ENCODE measurements at regions not wholly inside any gene's neighbourhood (a gene's known extent, or its start where the extent isn't known, plus 50 kb on each side); places are given as distances from the start of the nearest gene placed in this dataset.

DNA sequence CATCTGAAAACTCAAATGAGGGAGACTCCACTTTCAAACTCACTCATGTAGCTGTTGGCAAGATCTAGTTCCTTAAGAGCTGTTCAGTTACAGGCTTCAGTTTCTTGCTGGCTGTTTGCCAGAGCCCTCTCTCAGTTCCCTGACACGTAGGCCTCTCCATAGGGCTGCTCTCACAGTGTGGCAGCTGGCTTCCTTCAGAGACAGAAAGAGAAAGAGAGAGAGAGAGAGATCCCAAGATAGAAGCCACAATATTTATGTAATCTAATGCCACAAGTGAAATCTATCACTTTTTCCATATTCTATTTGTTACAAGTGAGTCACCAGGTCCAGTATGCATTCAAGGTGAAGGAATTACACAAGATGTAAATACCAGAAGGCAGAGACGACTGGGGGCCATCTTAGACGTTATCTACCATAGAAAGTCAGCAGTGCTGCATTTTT lies 168.8 kb downstream of the RCN1 start:
- ChIA-PET POLR2A (no interaction called here), CTCF (no interaction called here)
- Histone ChIP-seq H3K36me3 (ENCODE audit: control insufficient read depth in 4 of 4, insufficient read depth in 4 of 4, low read length in 3 of 4) (no peaks in the 10 kb centered on the region), H3K27me3 (replicated peaks in 2 of 5; ENCODE audit: control insufficient read depth in 4 of 5, insufficient read depth in 5 of 5, low read length in 4 of 5) (peaks cover 0 to 9% (median 0%) of the 10 kb centered on the region in 5 experiments), H3K4me1 (ENCODE audit: control extremely low read depth in 1 of 4, control insufficient read depth in 4 of 4, insufficient read depth in 4 of 4, low read length in 3 of 4) (no peaks in the 10 kb centered on the region), H3K4me3 (ENCODE audit: control insufficient read depth in 1 of 7, extremely low read depth in 1 of 7, insufficient read depth in 4 of 7, low read depth in 2 of 7, low read length in 6 of 7) (no peak overlapping the region), H3K9me3 (ENCODE audit: control extremely low read depth in 1 of 5, control insufficient read depth in 4 of 5, insufficient read depth in 2 of 5, low read depth in 1 of 5, low read length in 4 of 5) (no peaks in the 10 kb centered on the region), H3K27ac (ENCODE audit: insufficient read depth in 1 of 2, low read depth in 1 of 2, low read length in 2 of 2, poor library complexity in 1 of 2, severe bottlenecking in 2 of 2) (no peak overlapping the region)
- peak; percentile 17 to 67 (median 50) for DNase-seq
- WGBS (ENCODE audit: insufficient coverage), result 100% methylated on average over 2 of the region's 3 CpGs

- H3K9me3 ChIP-seq (ENCODE audit: control extremely low read depth in 1 of 5, control insufficient read depth in 4 of 5, insufficient read depth in 2 of 5, low read depth in 1 of 5, low read length in 4 of 5), result no peaks in the 10 kb centered on the region
- H3K27me3 ChIP-seq (replicated peaks in 2 of 5; ENCODE audit: control insufficient read depth in 4 of 5, insufficient read depth in 5 of 5, low read length in 4 of 5), result peaks cover 0 to 2% (median 0%) of the 10 kb centered on the region in 5 experiments
- WGBS (ENCODE audit: insufficient coverage), result 85% methylated on average over 1 of the region's 1 CpG
- CTCF ChIA-PET, result no interaction called here
- no peak overlapping the region for H3K27ac ChIP-seq (ENCODE audit: insufficient read depth in 1 of 2, low read depth in 1 of 2, low read length in 2 of 2, poor library complexity in 1 of 2, severe bottlenecking in 2 of 2)
- no peaks in the 10 kb centered on the region for H3K36me3 ChIP-seq (ENCODE audit: control insufficient read depth in 4 of 4, insufficient read depth in 4 of 4, low read length in 3 of 4)
- H3K4me3 ChIP-seq (ENCODE audit: control insufficient read depth in 1 of 7, extremely low read depth in 1 of 7, insufficient read depth in 4 of 7, low read depth in 2 of 7, low read length in 6 of 7), result no peak overlapping the region
- POLR2A ChIA-PET, result no interaction called here
- DNase-seq, result no peak
- no peaks in the 10 kb centered on the region for H3K4me1 ChIP-seq (ENCODE audit: control extremely low read depth in 1 of 4, control insufficient read depth in 4 of 4, insufficient read depth in 4 of 4, low read length in 3 of 4)
These were observed 171.5 kb downstream of the RCN1 start for GRCh38 chr11:32262367-32262766.

- Histone ChIP-seq H3K36me3 (ENCODE audit: control insufficient read depth in 4 of 4, insufficient read depth in 4 of 4, low read length in 3 of 4) (no peaks in the 10 kb centered on the region), H3K27ac (ENCODE audit: insufficient read depth in 1 of 2, low read depth in 1 of 2, low read length in 2 of 2, poor library complexity in 1 of 2, severe bottlenecking in 2 of 2) (no peak overlapping the region), H3K4me3 (ENCODE audit: control insufficient read depth in 1 of 7, extremely low read depth in 1 of 7, insufficient read depth in 4 of 7, low read depth in 2 of 7, low read length in 6 of 7) (no peak overlapping the region), H3K27me3 (replicated peaks in 2 of 5; ENCODE audit: control insufficient read depth in 4 of 5, insufficient read depth in 5 of 5, low read length in 4 of 5) (peaks cover 0 to 2% (median 0%) of the 10 kb centered on the region in 5 experiments), H3K4me1 (ENCODE audit: control extremely low read depth in 1 of 4, control insufficient read depth in 4 of 4, insufficient read depth in 4 of 4, low read length in 3 of 4) (no peaks in the 10 kb centered on the region), H3K9me3 (ENCODE audit: control extremely low read depth in 1 of 5, control insufficient read depth in 4 of 5, insufficient read depth in 2 of 5, low read depth in 1 of 5, low read length in 4 of 5) (no peaks in the 10 kb centered on the region)
- ChIA-PET POLR2A (no interaction called here), CTCF (no interaction called here)
- 71% methylated on average over 1 of the region's 1 CpG for WGBS (ENCODE audit: insufficient coverage)
- DNase-seq, result no peak
These were observed 169.4 kb downstream of the WT1 start for GRCh38 chr11:32265911-32266310.

DNA sequence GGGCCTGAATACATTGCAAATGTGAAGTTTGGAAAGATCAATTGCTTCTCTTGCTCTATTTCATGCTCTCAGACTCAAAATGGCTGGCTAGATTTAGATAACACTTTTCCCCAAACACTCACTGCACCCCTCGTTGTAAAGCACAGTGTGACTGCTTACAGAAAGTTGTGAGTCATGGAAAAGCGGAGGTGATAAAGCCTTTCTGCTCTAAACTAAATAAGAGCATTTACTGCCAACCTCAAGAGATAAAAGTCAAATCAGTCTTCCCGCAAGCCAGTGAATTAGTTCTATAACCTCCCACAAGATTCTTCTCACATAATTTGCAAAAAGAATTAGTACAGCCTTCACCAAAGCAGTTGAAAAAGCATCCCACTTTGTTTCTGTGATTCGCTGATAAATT lies 168.7 kb downstream of the WT1 start:
- POLR2A ChIA-PET, result no interaction called here
- WGBS (ENCODE audit: insufficient coverage), result 73% methylated on average over 3 of the region's 4 CpGs
- DNase-seq, result no peak

GRCh38 chr11:32267679-32268187 lies 167.6 kb downstream of the WT1 start:
- POLR2A ChIA-PET, result no interaction called here
- CTCF ChIA-PET, result no interaction called here
- DNase-seq, result no peak
- Histone ChIP-seq H3K27me3 (replicated peaks in 2 of 5; ENCODE audit: control insufficient read depth in 4 of 5, insufficient read depth in 5 of 5, low read length in 4 of 5) (peaks cover 0 to 2% (median 0%) of the 10 kb centered on the region in 5 experiments), H3K27ac (ENCODE audit: insufficient read depth in 1 of 2, low read depth in 1 of 2, low read length in 2 of 2, poor library complexity in 1 of 2, severe bottlenecking in 2 of 2) (no peak overlapping the region), H3K4me3 (ENCODE audit: control insufficient read depth in 1 of 7, extremely low read depth in 1 of 7, insufficient read depth in 4 of 7, low read depth in 2 of 7, low read length in 6 of 7) (no peak overlapping the region), H3K4me1 (ENCODE audit: control extremely low read depth in 1 of 4, control insufficient read depth in 4 of 4, insufficient read depth in 4 of 4, low read length in 3 of 4) (no peaks in the 10 kb centered on the region), H3K36me3 (ENCODE audit: control insufficient read depth in 4 of 4, insufficient read depth in 4 of 4, low read length in 3 of 4) (no peaks in the 10 kb centered on the region), H3K9me3 (ENCODE audit: control extremely low read depth in 1 of 5, control insufficient read depth in 4 of 5, insufficient read depth in 2 of 5, low read depth in 1 of 5, low read length in 4 of 5) (no peaks in the 10 kb centered on the region)
- 86% methylated on average over 3 of the region's 7 CpGs for WGBS (ENCODE audit: insufficient coverage)

More for the DNA sequence above, 168.7 kb downstream of the WT1 start:
- Histone ChIP-seq H3K9me3 (ENCODE audit: control extremely low read depth in 1 of 5, control insufficient read depth in 4 of 5, insufficient read depth in 2 of 5, low read depth in 1 of 5, low read length in 4 of 5) (no peaks in the 10 kb centered on the region), H3K36me3 (ENCODE audit: control insufficient read depth in 4 of 4, insufficient read depth in 4 of 4, low read length in 3 of 4) (no peaks in the 10 kb centered on the region), H3K4me1 (ENCODE audit: control extremely low read depth in 1 of 4, control insufficient read depth in 4 of 4, insufficient read depth in 4 of 4, low read length in 3 of 4) (no peaks in the 10 kb centered on the region), H3K27me3 (replicated peaks in 2 of 5; ENCODE audit: control insufficient read depth in 4 of 5, insufficient read depth in 5 of 5, low read length in 4 of 5) (peaks cover 0 to 2% (median 0%) of the 10 kb centered on the region in 5 experiments), H3K27ac (ENCODE audit: insufficient read depth in 1 of 2, low read depth in 1 of 2, low read length in 2 of 2, poor library complexity in 1 of 2, severe bottlenecking in 2 of 2) (no peak overlapping the region), H3K4me3 (ENCODE audit: control insufficient read depth in 1 of 7, extremely low read depth in 1 of 7, insufficient read depth in 4 of 7, low read depth in 2 of 7, low read length in 6 of 7) (no peak overlapping the region)
- CTCF ChIA-PET, result no interaction called here

DNA sequence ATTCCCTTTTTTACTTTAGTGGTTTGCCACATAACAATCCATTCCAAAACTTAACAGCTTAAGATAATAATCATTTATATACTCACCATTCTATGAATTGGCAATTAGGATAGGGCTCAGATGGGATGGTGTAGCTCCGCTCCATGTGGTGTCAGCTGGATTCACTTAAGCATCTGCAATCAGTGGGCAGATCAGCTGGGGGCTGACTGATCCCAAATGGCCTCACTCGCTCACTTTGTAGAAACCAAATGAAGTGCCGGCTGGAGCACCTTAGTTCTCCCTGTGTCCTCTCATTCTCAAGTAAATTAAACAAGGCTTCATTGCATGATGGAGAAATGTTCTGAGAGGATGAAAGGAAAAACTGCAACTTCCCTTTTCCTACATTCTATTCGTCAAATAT lies 161.4 kb downstream of the WT1 start:
- H3K27ac ChIP-seq (ENCODE audit: insufficient read depth in 1 of 2, low read depth in 1 of 2, low read length in 2 of 2, poor library complexity in 1 of 2, severe bottlenecking in 2 of 2), result no peak overlapping the region
- no peaks in the 10 kb centered on the region for H3K27me3 ChIP-seq (replicated peaks in 2 of 5; ENCODE audit: control insufficient read depth in 4 of 5, insufficient read depth in 5 of 5, low read length in 4 of 5)
- no peaks in the 10 kb centered on the region for H3K4me1 ChIP-seq (ENCODE audit: control extremely low read depth in 1 of 4, control insufficient read depth in 4 of 4, insufficient read depth in 4 of 4, low read length in 3 of 4)
- H3K36me3 ChIP-seq (ENCODE audit: control insufficient read depth in 4 of 4, insufficient read depth in 4 of 4, low read length in 3 of 4), result no peaks in the 10 kb centered on the region
- CTCF ChIA-PET, result interaction anchor here (0.6 kb wide), 1 partner anchor 74 kb away, joined by 3 read pairs; no protein-coding TSS in a partner anchor
- POLR2A ChIA-PET, result no interaction called here
- H3K9me3 ChIP-seq (ENCODE audit: control extremely low read depth in 1 of 5, control insufficient read depth in 4 of 5, insufficient read depth in 2 of 5, low read depth in 1 of 5, low read length in 4 of 5), result no peaks in the 10 kb centered on the region
- WGBS (ENCODE audit: insufficient coverage), result 100% methylated on average over 1 of the region's 4 CpGs
- H3K4me3 ChIP-seq (ENCODE audit: control insufficient read depth in 1 of 7, extremely low read depth in 1 of 7, insufficient read depth in 4 of 7, low read depth in 2 of 7, low read length in 6 of 7), result no peak overlapping the region
- DNase-seq, result no peak

DNA sequence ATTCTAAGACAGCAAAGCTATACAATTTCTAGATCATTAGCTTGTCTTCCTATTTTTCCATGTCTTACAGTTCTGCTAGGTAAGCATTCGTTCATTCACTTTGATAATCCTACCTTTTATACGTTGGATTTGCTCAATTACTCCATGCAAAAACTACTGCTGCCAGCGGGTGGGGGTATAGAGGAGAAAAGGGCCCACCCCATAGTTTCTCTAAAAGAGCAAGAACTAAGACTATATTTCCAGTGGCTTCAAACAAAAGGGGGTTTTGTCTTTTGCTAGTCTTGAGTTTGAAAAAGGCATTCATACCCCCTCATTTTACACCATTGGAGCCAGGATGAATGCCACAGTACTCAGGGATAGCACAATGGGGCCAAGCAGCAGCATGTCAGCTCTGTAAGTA lies 155.7 kb downstream of the WT1 start:
- 86% methylated on average over 2 of the region's 3 CpGs for WGBS (ENCODE audit: insufficient coverage)
- no peaks in the 10 kb centered on the region for H3K36me3 ChIP-seq (ENCODE audit: control insufficient read depth in 4 of 4, insufficient read depth in 4 of 4, low read length in 3 of 4)
- H3K9me3 ChIP-seq (ENCODE audit: control extremely low read depth in 1 of 5, control insufficient read depth in 4 of 5, insufficient read depth in 2 of 5, low read depth in 1 of 5, low read length in 4 of 5), result peaks cover 0 to 4% (median 0%) of the 10 kb centered on the region in 5 experiments
- POLR2A ChIA-PET, result no interaction called here
- no peak overlapping the region for H3K4me3 ChIP-seq (ENCODE audit: control insufficient read depth in 1 of 7, extremely low read depth in 1 of 7, insufficient read depth in 4 of 7, low read depth in 2 of 7, low read length in 6 of 7)
- H3K4me1 ChIP-seq (ENCODE audit: control extremely low read depth in 1 of 4, control insufficient read depth in 4 of 4, insufficient read depth in 4 of 4, low read length in 3 of 4), result no peaks in the 10 kb centered on the region
- CTCF ChIA-PET, result interaction anchor here (2.5 kb wide), 1 partner anchor 18 kb away, joined by 8 read pairs; no protein-coding TSS in a partner anchor
- peak in 2 of 3 donors; percentile 6 to 8 for DNase-seq
- no peaks in the 10 kb centered on the region for H3K27me3 ChIP-seq (replicated peaks in 2 of 5; ENCODE audit: control insufficient read depth in 4 of 5, insufficient read depth in 5 of 5, low read length in 4 of 5)
- no peak overlapping the region for H3K27ac ChIP-seq (ENCODE audit: insufficient read depth in 1 of 2, low read depth in 1 of 2, low read length in 2 of 2, poor library complexity in 1 of 2, severe bottlenecking in 2 of 2)

Data from common myeloid progenitor, CD34-positive (primary cell).